ENCODE measurements at regions not wholly inside any gene's neighbourhood (a gene's known extent, or its start where the extent isn't known, plus 50 kb on each side); places are given as distances from the start of the nearest gene placed in this dataset.

- TF ChIP-seq CTCF (IDR thresholded peaks at IDR 0.05) (no peak), POLR2A (IDR thresholded peaks at IDR 0.05) (no peak)
These were observed 60.2 kb downstream of the RNF187 start for GRCh38 chr1:228547464-228547792.
